Pancreas (tissue), 10 donors: ENCODE measurements at regions not wholly inside any gene's neighbourhood (a gene's known extent, or its start where the extent isn't known, plus 50 kb on each side); places are given as distances from the start of the nearest gene placed in this dataset.
A peak's percentile ranks its signal among the peaks of the same experiment; 100 is the strongest.

Source experiments
- ATAC-seq, 4 donors: fragments of 200-7000 bp; cut with Tn5 transposase; one replicate each; pipeline versions ENCODE4 v1.8.0 to v1.9.1; 2020; ENCODE audit warnings: mild to moderate bottlenecking in 4 of 4, moderate library complexity in 4 of 4
- DNase-seq, 6 donors: peaks; one replicate each; pipeline ENCODE4 v3.0.0-alpha.2; 2020
- FAIRE-seq: peaks from 2 replicates; lab custom pipeline; 2012; peaks lifted over from hg19 to GRCh38; lab: Jason Lieb, UNC
- H3K27ac ChIP-seq, 4 donors: fragments of 200-600 bp; sonication (generic); 1 replicate in 3 of 4; 2 replicates in 1 of 4; pipeline versions ENCODE4 v1.5.0 to v1.8.0; 2020
- H3K27me3 ChIP-seq, 4 donors: fragments of 200-600 bp; one replicate each; pipeline ENCODE4 v1.8.0; 2021
- H3K36me3 ChIP-seq, 3 donors: fragments of 200-600 bp; sonication (generic) in 1 of 3; one replicate each; pipeline versions ENCODE4 v1.5.0 to v1.8.0; 2020 to 2021
- H3K4me1 ChIP-seq, 3 donors: fragments of 200-600 bp; one replicate each; pipeline ENCODE4 v1.8.0; 2021
- H3K4me3 ChIP-seq, 4 donors: fragments of 200-600 bp; sonication (generic) in 2 of 4; one replicate each; pipeline versions ENCODE4 v1.5.0 to v1.8.0; 2020 to 2021
- H3K9me3 ChIP-seq, 4 donors: fragments of 200-600 bp; one replicate each; pipeline ENCODE4 v1.8.0; 2021
- CTCF ChIP-seq, 4 donors: fragments of 200-600 bp; sonication (generic) in 3 of 4; IDR thresholded peaks; one replicate each; pipeline versions ENCODE4 v1.5.0 to v1.8.0; 2021; ENCODE audit warnings: antibody characterized with exemption in 4 of 4
- WGBS, 2 donors: extraction: QIAGEN DNeasy Blood & Tissue Kit; methylation state at CpG; one replicate each; pipeline ENCODE4 v1.1.7; 2013; 5-methylcytosine and 5-hydroxymethylcytosine counted together
- intact Hi-C, 3 donors: fragments of 100-400 bp; cut with DNase I; formaldehyde crosslinking; loops; one replicate each; pipeline versions ENCODE4 v1.11.1 to v1.14.2; 2022
- donor health status: healthy with polysubstance abuse.
- donor health status: DM: no; HTN: no; CAD: no; lungs with moderate emphysema.
- donor health status: DM: no; HTN: no; CAD: no.
- donor health status: control.
- donor health status: control.
- donor health status: Bipolar disorder and iron deficiency.
- donor health status: DM: yes; HTN: yes; CAD: no.
- donor health status: DM: no; HTN: no; CAD: no.
- donor health status: DM: no; HTN: no; CAD: no.
- donor health status: DM: yes; HTN: yes; CAD: no.

- H3K9me3 ChIP-seq = no peaks in the 10 kb centered on the region
- ATAC-seq (no peak), FAIRE-seq (no peak), DNase-seq (no peak)
- H3K27ac ChIP-seq = no peak overlapping the region
- intact Hi-C loops = no loop called here
- no peaks in the 10 kb centered on the region for H3K4me1 ChIP-seq
- H3K36me3 ChIP-seq = no peaks in the 10 kb centered on the region
- no peak for TF ChIP-seq CTCF (IDR thresholded peaks at IDR 0.05)
- H3K4me3 ChIP-seq = no peak overlapping the region
- H3K27me3 ChIP-seq = no peaks in the 10 kb centered on the region
- 71 to 80% methylated on average over 2 of the region's 2 CpGs for WGBS, 2 donors
Measured at GRCh38 chr10:30560326-30560725, 69.2 kb downstream of the LYZL2 start.

DNA sequence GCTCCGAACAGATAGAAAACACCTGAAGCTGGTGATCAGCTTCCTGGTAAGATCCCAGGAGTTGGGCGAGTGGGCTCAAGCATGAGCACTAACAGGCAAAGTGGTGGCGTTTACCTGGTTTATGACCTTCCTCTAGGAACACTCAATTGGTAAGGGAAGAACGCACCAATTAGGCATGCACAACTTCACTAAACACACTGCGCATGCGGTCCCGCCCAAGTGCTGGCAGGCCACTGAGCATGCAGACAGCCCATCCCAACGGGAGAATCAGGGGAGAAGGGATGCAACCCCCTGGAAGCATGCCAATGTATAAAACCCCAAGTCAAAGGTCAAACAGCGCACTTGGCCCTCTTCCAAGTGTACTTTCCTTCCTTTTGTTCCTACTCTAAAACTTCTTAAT lies 70.4 kb downstream of the LYZL2 start:
- FAIRE-seq (no peak), ATAC-seq (no peak), DNase-seq (no peak)
- no peak for TF ChIP-seq CTCF (IDR thresholded peaks at IDR 0.05)
- H3K27ac ChIP-seq = no peak overlapping the region
- 68 to 88% methylated on average over 9 of the region's 9 CpGs for WGBS, 2 donors
- H3K4me3 ChIP-seq = no peak overlapping the region
- H3K4me1 ChIP-seq = peaks cover 0 to 4% (median 0%) of the 10 kb centered on the region in 3 donors
- no peaks in the 10 kb centered on the region for H3K36me3 ChIP-seq
- H3K9me3 ChIP-seq = no peaks in the 10 kb centered on the region
- H3K27me3 ChIP-seq = no peaks in the 10 kb centered on the region
- intact Hi-C loops = no loop called here

- no peaks in the 10 kb centered on the region for H3K27me3 ChIP-seq
- 81 to 93% methylated on average over 14 of the region's 14 CpGs for WGBS, 2 donors
- no peaks in the 10 kb centered on the region for H3K36me3 ChIP-seq
- no peaks in the 10 kb centered on the region for H3K9me3 ChIP-seq
- intact Hi-C loops = no loop called here
- H3K27ac ChIP-seq = no peak overlapping the region
- no peak for TF ChIP-seq CTCF (IDR thresholded peaks at IDR 0.05)
- ATAC-seq (no peak), FAIRE-seq (no peak), DNase-seq (no peak)
- peaks cover 0 to 12% (median 0%) of the 10 kb centered on the region in 3 donors for H3K4me1 ChIP-seq
- H3K4me3 ChIP-seq = no peak overlapping the region
Measured at GRCh38 chr10:30558411-30558810, 71.1 kb downstream of the LYZL2 start.

DNA sequence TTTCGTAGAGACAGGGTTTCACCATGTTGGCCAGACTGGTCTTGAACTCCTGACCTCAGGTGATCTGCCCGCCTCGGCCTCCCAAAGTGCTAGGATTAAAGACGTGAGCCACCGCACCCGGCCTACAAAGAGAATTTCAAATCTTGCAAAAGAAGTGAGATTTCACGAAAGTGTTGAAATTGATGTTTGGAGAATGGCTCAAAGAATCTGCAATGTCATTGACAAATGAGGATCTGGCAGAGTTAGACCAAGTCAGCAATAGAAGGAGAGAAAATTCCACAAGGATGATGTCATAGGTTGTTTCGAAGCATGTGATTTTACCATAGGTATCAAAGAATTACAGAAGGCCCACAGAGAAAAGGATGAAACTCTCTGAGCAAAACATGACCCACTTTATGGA lies 71.7 kb downstream of the LYZL2 start:
- intact Hi-C loops = no loop called here
- no peak for TF ChIP-seq CTCF (IDR thresholded peaks at IDR 0.05)
- ATAC-seq = peak in 3 of 4 donors; percentile 32 to 54 (median 42)
- DNase-seq = no peak
- Histone ChIP-seq H3K4me1 (peaks cover 0 to 14% (median 0%) of the 10 kb centered on the region in 3 donors), H3K36me3 (no peaks in the 10 kb centered on the region), H3K4me3 (no peak overlapping the region), H3K27me3 (no peaks in the 10 kb centered on the region), H3K27ac (no peak overlapping the region), H3K9me3 (no peaks in the 10 kb centered on the region)
- FAIRE-seq = no peak
- 51 to 53% methylated on average over 8 of the region's 8 CpGs for WGBS, 2 donors

GRCh38 chr10:30556189-30556588 lies 73.4 kb downstream of the LYZL2 start:
- ATAC-seq (no peak), DNase-seq (no peak), FAIRE-seq (no peak)
- intact Hi-C loops = no loop called here
- no peaks in the 10 kb centered on the region for H3K36me3 ChIP-seq
- H3K4me3 ChIP-seq = no peak overlapping the region
- no peak for TF ChIP-seq CTCF (IDR thresholded peaks at IDR 0.05)
- WGBS, 2 donors = 63 to 84% methylated on average over 1 of the region's 1 CpG
- peaks cover 0 to 14% (median 0%) of the 10 kb centered on the region in 3 donors for H3K4me1 ChIP-seq
- H3K27me3 ChIP-seq = no peaks in the 10 kb centered on the region
- no peaks in the 10 kb centered on the region for H3K9me3 ChIP-seq
- no peak overlapping the region for H3K27ac ChIP-seq
